Activated T-cell treated with anti-CD3 and anti-CD28 coated beads for 48 hours (primary cell): ENCODE measurements at regions not wholly inside any gene's neighbourhood (a gene's known extent, or its start where the extent isn't known, plus 50 kb on each side); places are given as distances from the start of the nearest gene placed in this dataset.

ENCODE experiments used
- DNase-seq: peaks from one replicate; pipeline ENCODE4 v3.0.0-alpha.2; 2020; ENCODE audit warnings: low read depth

- DNase-seq = no peak
Observed at GRCh38 chr21:28826569-28826968, 166.1 kb downstream of the LTN1 start.

GRCh38 chr21:28826021-28826420 is 166.7 kb downstream of the LTN1 start:
- DNase-seq = no peak

GRCh38 chr21:28823429-28823828 is 169.2 kb downstream of the LTN1 start:
- DNase-seq = no peak

- DNase-seq = no peak
Observed at GRCh38 chr21:28822486-28823335, 170.0 kb downstream of the LTN1 start.

GRCh38 chr21:28822123-28822399 is 170.6 kb downstream of the LTN1 start:
- DNase-seq = no peak

- no peak for DNase-seq
Observed at GRCh38 chr21:28821276-28822122, 171.2 kb downstream of the LTN1 start.

GRCh38 chr21:28818663-28819278 is 173.9 kb downstream of the LTN1 start:
- no peak for DNase-seq

- no peak for DNase-seq
Observed at GRCh38 chr21:28817871-28818270, 174.8 kb downstream of the LTN1 start.

GRCh38 chr21:28811860-28812259 is 180.8 kb downstream of the LTN1 start:
- DNase-seq = no peak

GRCh38 chr21:28810826-28811524 is 181.7 kb downstream of the LTN1 start:
- no peak for DNase-seq

- DNase-seq = no peak
Observed at GRCh38 chr21:28805885-28806284, 186.8 kb downstream of the LTN1 start.

- no peak for DNase-seq
Observed at GRCh38 chr21:28804089-28804670, 188.5 kb downstream of the LTN1 start.

GRCh38 chr21:28801906-28802305 is 190.8 kb downstream of the LTN1 start:
- no peak for DNase-seq

GRCh38 chr21:28799926-28800325 is 192.8 kb downstream of the LTN1 start:
- DNase-seq = no peak

GRCh38 chr21:28798798-28799197 is 193.9 kb downstream of the LTN1 start:
- no peak for DNase-seq

- no peak for DNase-seq
Observed at GRCh38 chr21:28795251-28795650, 197.4 kb downstream of the LTN1 start.

GRCh38 chr21:28794371-28794851 is 198.3 kb downstream of the LTN1 start:
- DNase-seq = no peak

GRCh38 chr21:28793043-28793442 is 199.6 kb downstream of the LTN1 start:
- no peak for DNase-seq

GRCh38 chr21:28791595-28792282 is 200.9 kb downstream of the LTN1 start:
- no peak for DNase-seq

GRCh38 chr21:28790335-28790734 is 202.3 kb downstream of the LTN1 start:
- DNase-seq = no peak

GRCh38 chr21:28789523-28789922 is 203.2 kb downstream of the LTN1 start:
- no peak for DNase-seq
